HUES64 (cell line): ENCODE measurements at regions not wholly inside any gene's neighbourhood (a gene's known extent, or its start where the extent isn't known, plus 50 kb on each side); places are given as distances from the start of the nearest gene placed in this dataset.
"Not testable (repeated sequence)": the region's sequence is repeated elsewhere in the genome, so short reads cannot be mapped to it uniquely, and the experiment has no call there.

Experiments
- H3K27ac ChIP-seq: 2 replicates; pipeline ENCODE4 v1.7.0; 2013; ENCODE audit warnings: low read depth, low read length, inconsistent platforms
- H3K27me3 ChIP-seq: 2 replicates; pipeline ENCODE4 v1.6.1; 2013; ENCODE audit warnings: mild to moderate bottlenecking, low read length; ENCODE audit not compliant: insufficient read depth
- H3K36me3 ChIP-seq: 2 replicates; pipeline ENCODE4 v1.6.1; 2013; ENCODE audit warnings: mild to moderate bottlenecking, low read length; ENCODE audit not compliant: insufficient read depth
- H3K4me1 ChIP-seq: 2 replicates; pipeline ENCODE4 v1.6.1; 2013; ENCODE audit warnings: mild to moderate bottlenecking, low read length, moderate library complexity; ENCODE audit not compliant: insufficient read depth
- H3K4me3 ChIP-seq: 2 replicates; pipeline ENCODE4 v1.5.1; 2013; ENCODE audit warnings: mild to moderate bottlenecking, low read length, moderate library complexity
- H3K9ac ChIP-seq: 2 replicates; pipeline ENCODE4 v1.6.1; 2013; ENCODE audit warnings: mild to moderate bottlenecking, low read depth, low read length
- H3K9me3 ChIP-seq: 2 replicates; pipeline ENCODE4 v1.6.1; 2013; ENCODE audit warnings: low read depth, low read length; ENCODE audit not compliant: insufficient read depth
- WGBS: fragments of 150-250, 120-280 bp; methylation state at CpG from one replicate; pipeline ENCODE4 v1.1.7; 2013; ENCODE audit warnings: missing lambda C conversion rate; 5-methylcytosine and 5-hydroxymethylcytosine counted together

- not testable (repeated sequence) for H3K9me3 ChIP-seq, H3K4me1 ChIP-seq, H3K27ac ChIP-seq, H3K27me3 ChIP-seq, H3K4me3 ChIP-seq, H3K36me3 ChIP-seq, H3K9ac ChIP-seq
- WGBS: no CpG with 5 or more reads among the region's 6 CpGs
These were observed 291.9 kb upstream of the SPATA31A3 start for GRCh38 chr9:67284299-67284698.

DNA sequence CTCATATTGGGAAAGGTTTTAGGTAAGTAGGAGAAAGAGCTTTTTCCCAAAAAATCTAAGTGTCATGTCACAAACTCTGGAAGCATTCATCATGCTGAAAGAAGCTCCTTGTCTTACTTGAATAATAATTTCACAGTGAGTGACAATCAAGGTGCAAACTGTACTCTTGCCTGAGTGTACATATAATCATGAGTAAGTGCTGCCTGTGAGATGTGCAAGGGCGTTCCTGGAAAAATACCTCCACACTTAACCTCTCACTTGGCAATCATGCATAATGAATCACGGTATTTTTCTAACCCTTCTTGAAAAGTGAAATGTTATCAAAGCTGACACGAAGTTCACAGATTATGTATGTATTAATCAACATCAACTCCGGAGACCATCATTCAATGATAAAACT lies 289.2 kb upstream of the SPATA31A3 start:
- H3K4me1 ChIP-seq, H3K9ac ChIP-seq, H3K27me3 ChIP-seq, H3K9me3 ChIP-seq, H3K36me3 ChIP-seq, H3K4me3 ChIP-seq, H3K27ac ChIP-seq: not testable (repeated sequence)
- WGBS: no CpG with 5 or more reads among the region's 4 CpGs

DNA sequence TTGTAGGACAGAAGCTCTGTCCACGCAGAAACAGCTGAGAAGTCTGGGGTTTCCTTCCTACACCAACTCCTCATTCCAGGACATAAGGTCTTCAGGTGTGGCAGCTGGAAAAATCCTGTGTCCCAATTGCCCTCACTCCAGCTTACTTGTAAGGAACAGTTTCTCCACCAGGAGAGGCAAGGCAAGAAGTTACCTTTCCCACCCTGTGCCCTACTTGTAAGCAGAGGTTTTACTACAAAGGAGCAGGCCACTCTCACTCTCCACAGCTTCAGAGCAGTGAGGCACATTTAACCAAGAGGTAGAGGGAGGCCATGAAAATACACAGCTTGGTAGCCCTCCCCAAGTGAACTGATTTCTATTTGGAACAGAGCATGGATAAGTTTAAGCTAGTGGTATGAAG lies 277.3 kb upstream of the SPATA31A3 start:
- not testable (repeated sequence) for H3K4me1 ChIP-seq, H3K9me3 ChIP-seq, H3K36me3 ChIP-seq, H3K4me3 ChIP-seq, H3K27me3 ChIP-seq, H3K9ac ChIP-seq, H3K27ac ChIP-seq
- WGBS: no CpG with 5 or more reads among the region's 1 CpG

DNA sequence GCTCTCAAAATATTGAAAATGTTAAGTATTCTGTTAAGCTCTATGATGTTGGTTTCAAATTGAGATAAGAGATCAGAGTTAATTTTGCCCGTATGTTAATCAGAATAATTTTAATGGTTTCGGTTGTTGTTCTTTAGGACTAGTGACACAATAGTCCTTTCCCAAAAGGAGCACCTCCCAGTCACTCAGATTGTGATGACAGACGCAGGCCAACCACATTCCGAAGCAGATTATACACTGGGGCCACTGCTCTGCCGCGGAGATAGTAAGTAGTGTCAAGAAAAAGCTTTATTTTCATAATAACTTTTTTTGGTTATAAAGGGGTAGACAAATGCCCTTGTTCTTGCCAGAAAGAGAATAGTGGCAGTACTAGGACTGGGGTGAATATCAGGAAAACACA lies 265.5 kb upstream of the SPATA31A3 start:
- not testable (repeated sequence) for H3K4me3 ChIP-seq, H3K9ac ChIP-seq, H3K36me3 ChIP-seq, H3K9me3 ChIP-seq, H3K27me3 ChIP-seq, H3K27ac ChIP-seq, H3K4me1 ChIP-seq
- WGBS: no CpG with 5 or more reads among the region's 6 CpGs

GRCh38 chr9:67248967-67249366 lies 256.6 kb upstream of the SPATA31A3 start:
- H3K9ac ChIP-seq, H3K4me3 ChIP-seq, H3K4me1 ChIP-seq, H3K9me3 ChIP-seq, H3K36me3 ChIP-seq, H3K27me3 ChIP-seq, H3K27ac ChIP-seq: not testable (repeated sequence)
- no CpG with 5 or more reads among the region's 1 CpG for WGBS

- not testable (repeated sequence) for H3K27me3 ChIP-seq, H3K4me1 ChIP-seq, H3K9me3 ChIP-seq, H3K4me3 ChIP-seq, H3K36me3 ChIP-seq, H3K9ac ChIP-seq, H3K27ac ChIP-seq
- WGBS: 94% methylated on average over 14 of the region's 16 CpGs
These were observed 219.7 kb upstream of the SPATA31A3 start for GRCh38 chr9:67212073-67212472.

DNA sequence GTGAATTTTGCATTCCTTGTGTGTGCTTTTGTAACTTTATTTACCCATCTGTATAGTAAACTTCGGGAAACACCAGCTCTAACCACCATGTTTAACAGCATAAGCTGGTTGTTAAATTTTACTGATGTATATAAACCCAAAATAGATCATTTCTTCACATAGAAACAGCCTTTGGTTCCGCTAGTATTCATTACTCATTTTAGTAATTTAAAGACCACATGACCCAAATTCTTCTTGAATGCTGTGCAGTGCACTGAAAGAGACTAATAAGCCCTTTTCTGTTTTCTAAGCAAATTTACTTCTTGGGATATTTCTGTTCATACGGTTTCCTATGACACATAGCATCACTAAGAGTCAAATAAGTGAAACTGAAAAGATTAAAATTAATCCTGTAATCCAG lies 218.5 kb upstream of the SPATA31A3 start:
- not testable (repeated sequence) for H3K36me3 ChIP-seq, H3K27me3 ChIP-seq, H3K9me3 ChIP-seq, H3K27ac ChIP-seq, H3K9ac ChIP-seq, H3K4me1 ChIP-seq, H3K4me3 ChIP-seq
- no CpG with 5 or more reads among the region's 3 CpGs for WGBS

GRCh38 chr9:67208831-67209437 lies 216.6 kb upstream of the SPATA31A3 start:
- H3K27ac ChIP-seq, H3K9ac ChIP-seq, H3K4me3 ChIP-seq, H3K27me3 ChIP-seq, H3K4me1 ChIP-seq, H3K9me3 ChIP-seq, H3K36me3 ChIP-seq: not testable (repeated sequence)
- no CpG with 5 or more reads among the region's 6 CpGs for WGBS

DNA sequence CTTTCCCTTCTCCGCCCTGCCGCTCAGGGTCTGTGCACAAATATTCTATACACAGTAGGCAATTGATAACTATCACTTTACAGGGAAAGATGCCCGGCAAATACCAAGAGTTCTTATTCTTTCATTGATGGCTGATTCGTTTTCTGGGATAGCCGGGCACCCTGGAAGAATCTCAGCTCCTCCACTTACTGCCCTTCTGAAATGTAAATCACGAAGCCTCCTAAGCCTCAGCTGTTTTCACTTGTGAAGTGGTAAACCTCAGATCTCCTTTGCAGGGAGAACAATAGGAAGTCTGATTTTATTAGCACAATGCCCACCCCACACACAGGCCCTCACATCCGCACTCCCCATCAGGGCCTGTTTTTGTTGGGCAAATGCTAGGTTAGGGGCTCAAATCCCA lies 203.8 kb upstream of the SPATA31A3 start:
- not testable (repeated sequence) for H3K27me3 ChIP-seq, H3K4me3 ChIP-seq, H3K4me1 ChIP-seq, H3K9ac ChIP-seq, H3K27ac ChIP-seq, H3K9me3 ChIP-seq, H3K36me3 ChIP-seq
- 70% methylated on average over 2 of the region's 7 CpGs for WGBS

DNA sequence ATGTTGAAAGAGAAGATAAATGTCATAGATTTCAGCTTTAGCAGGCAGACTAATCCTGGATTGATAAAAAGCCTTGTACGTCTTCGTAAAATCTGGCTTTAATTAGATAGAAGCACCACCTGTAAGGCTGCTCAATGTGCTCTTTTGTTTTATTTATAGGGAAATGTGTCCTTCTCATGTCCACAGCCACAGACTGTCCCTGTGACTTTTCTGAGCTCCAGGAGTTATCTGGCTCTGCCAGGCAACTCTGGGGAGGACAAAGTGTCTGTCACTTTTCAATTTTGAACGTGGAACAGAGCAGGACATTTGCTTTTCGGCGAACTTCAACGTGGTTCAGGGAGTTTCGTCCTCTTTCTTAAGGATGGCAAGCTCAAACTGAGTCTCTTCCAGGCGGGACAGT lies 203.0 kb upstream of the SPATA31A3 start:
- H3K27me3 ChIP-seq, H3K9ac ChIP-seq, H3K27ac ChIP-seq, H3K4me1 ChIP-seq, H3K4me3 ChIP-seq, H3K9me3 ChIP-seq, H3K36me3 ChIP-seq: not testable (repeated sequence)
- WGBS: no CpG with 5 or more reads among the region's 8 CpGs

DNA sequence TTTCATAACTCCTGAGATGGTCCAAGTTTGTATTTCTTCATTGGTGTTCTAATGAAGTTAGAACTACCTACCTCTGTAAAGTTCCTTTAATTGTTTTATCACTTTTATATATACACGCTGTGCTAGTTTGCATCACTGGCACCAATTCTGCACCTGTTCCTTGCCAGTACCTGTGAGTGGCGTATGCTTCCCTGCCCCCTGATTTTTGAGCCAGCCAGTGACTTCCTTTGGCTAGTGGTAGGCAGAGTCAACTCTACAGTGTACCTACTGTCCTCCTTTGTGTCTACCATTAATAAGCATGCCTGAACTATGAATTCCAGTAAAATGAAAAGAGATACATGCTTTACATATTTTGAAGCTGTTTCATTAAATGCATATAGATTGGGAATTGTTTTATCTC lies 186.8 kb upstream of the SPATA31A3 start:
- not testable (repeated sequence) for H3K27ac ChIP-seq, H3K36me3 ChIP-seq, H3K9me3 ChIP-seq, H3K4me1 ChIP-seq, H3K27me3 ChIP-seq, H3K4me3 ChIP-seq, H3K9ac ChIP-seq
- WGBS: 92% methylated on average over 2 of the region's 2 CpGs

DNA sequence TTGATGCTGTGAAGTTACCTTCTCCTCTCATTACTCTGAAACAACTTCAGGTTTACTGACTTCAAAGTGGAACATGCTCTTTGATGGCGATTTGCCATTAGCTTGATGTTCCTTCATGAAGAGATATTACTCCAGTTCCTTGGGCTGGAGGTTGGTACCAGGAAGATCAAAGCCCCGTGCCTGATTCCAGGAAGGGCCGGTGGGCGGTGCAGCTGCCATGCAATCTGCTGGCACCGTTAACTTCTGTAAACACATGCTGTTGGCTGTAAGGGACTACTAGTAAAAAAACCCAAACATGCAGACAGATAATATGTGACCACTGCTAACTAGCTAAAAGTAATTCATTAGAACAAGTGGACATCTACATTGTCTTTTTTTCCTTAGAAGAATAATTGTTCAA lies 182.8 kb upstream of the SPATA31A3 start:
- not testable (repeated sequence) for H3K36me3 ChIP-seq, H3K9me3 ChIP-seq, H3K27me3 ChIP-seq, H3K9ac ChIP-seq, H3K4me3 ChIP-seq, H3K4me1 ChIP-seq, H3K27ac ChIP-seq
- no CpG with 5 or more reads among the region's 5 CpGs for WGBS
